GM12878 (cell line): ENCODE measurements at regions not wholly inside any gene's neighbourhood (a gene's known extent, or its start where the extent isn't known, plus 50 kb on each side); places are given as distances from the start of the nearest gene placed in this dataset.

Experiments used
- ATAC-seq: fragments of 200-7000 bp; cut with Tn5 transposase; 3 replicates; pipeline ENCODE4 v1.9.1; 2020; ENCODE audit warnings: mild to moderate bottlenecking, moderate library complexity
- BruUV-seq: library from RNA; stranded (reverse); fragments of 400-500 nt; replicated peaks from 2 replicates; lab custom pipeline; 2021; lab: Mats Ljungman, UMichigan
- CTCF ChIA-PET: fragments of 300-600 bp; sonication (Branson Sonifier 250); formaldehyde crosslinking; extraction: SDS; loops from one replicate; lab custom pipeline; 2021; ENCODE audit warnings: inconsistent platforms; lab: Yijun Ruan, JAX
- POLR2A ChIA-PET: fragments of 350-600 bp; formaldehyde crosslinking; extraction: SDS; loops from one replicate; lab custom pipeline; 2021; ENCODE audit warnings: inconsistent platforms; lab: Charles Lee
- RAD21 ChIA-PET: fragments of 300-600 bp; sonication (Branson Sonifier 250); formaldehyde crosslinking; loops from one replicate; lab custom pipeline; 2023; ENCODE audit warnings: antibody characterized with exemption; ENCODE audit not compliant: unreplicated experiment; lab: Charles Lee
- SMC1A ChIA-PET: fragments of 300-600 bp; sonication (Branson Sonifier 250); formaldehyde crosslinking; loops from one replicate; lab custom pipeline; 2023; ENCODE audit not compliant: unreplicated experiment, uncharacterized antibody; lab: Charles Lee
- DNase-seq: peaks from one replicate; pipeline ENCODE4 v3.0.0-alpha.2; 2011; ENCODE audit warnings: low read depth, low spot score
- FAIRE-seq: peaks from 3 replicates; lab custom pipeline; 2011; peaks lifted over from hg19 to GRCh38; lab: Jason Lieb, UNC
- H2AFZ ChIP-seq: 2 replicates; pipeline ENCODE4 v1.6.0; 2011; ENCODE audit warnings: low read depth, low read length, control low read depth; ENCODE audit not compliant: control insufficient read depth
- H3K27ac ChIP-seq: 2 replicates; pipeline ENCODE4 v1.5.1; 2011; ENCODE audit warnings: control low read depth; ENCODE audit not compliant: control insufficient read depth, insufficient read depth
- H3K27me3 ChIP-seq, 2 experiments: replicated peaks in 1 of 2; 2 replicates each; pipeline versions ENCODE4 v1.6.0 to v1.6.1; 2011; ENCODE audit warnings: low read length in 1 of 2; ENCODE audit not compliant: control insufficient read depth in 2 of 2, insufficient read depth in 2 of 2
- H3K36me3 ChIP-seq, 2 experiments: 2 replicates each; pipeline ENCODE4 v1.5.1; 2011; ENCODE audit warnings: low read length in 1 of 2; ENCODE audit not compliant: control insufficient read depth in 2 of 2, insufficient read depth in 2 of 2
- H3K4me1 ChIP-seq: 2 replicates; pipeline ENCODE4 v1.6.1; 2011; ENCODE audit warnings: mild to moderate bottlenecking, low read length, moderate library complexity, mixed read lengths; ENCODE audit not compliant: control insufficient read depth, insufficient read depth
- H3K4me2 ChIP-seq: 2 replicates; pipeline ENCODE4 v1.6.0; 2011; ENCODE audit warnings: control low read depth; ENCODE audit not compliant: control insufficient read depth, insufficient read depth
- H3K4me3 ChIP-seq: fragments of 200-600 bp; sonication (generic); 2 replicates; pipeline ENCODE4 v1.5.1; 2016
- H3K79me2 ChIP-seq: 2 replicates; pipeline ENCODE4 v1.6.0; 2011; ENCODE audit warnings: low read length; ENCODE audit not compliant: control insufficient read depth, insufficient read depth
- H3K9ac ChIP-seq: 2 replicates; pipeline ENCODE4 v1.8.0; 2011; ENCODE audit warnings: low read length, control low read depth, mixed read lengths; ENCODE audit not compliant: control insufficient read depth, insufficient read depth
- H3K9me3 ChIP-seq: replicated peaks from 3 replicates; pipeline ENCODE4 v1.5.1; 2011; ENCODE audit warnings: mild to moderate bottlenecking, low read length; ENCODE audit not compliant: control insufficient read depth, insufficient read depth
- H4K20me1 ChIP-seq: 2 replicates; pipeline ENCODE4 v1.6.0; 2011; ENCODE audit not compliant: control insufficient read depth, insufficient read depth
- ATF7 ChIP-seq: fragments of 450-650 bp; IDR thresholded peaks from 2 replicates; pipeline ENCODE4 v1.6.1; 2016; ENCODE audit warnings: low read depth, mild to moderate bottlenecking
- BCL11A ChIP-seq: IDR thresholded peaks from 2 replicates; pipeline ENCODE4 v1.6.1; 2011; ENCODE audit warnings: low read depth, low read length
- BRCA1 ChIP-seq: IDR thresholded peaks from 2 replicates; pipeline ENCODE4 v1.6.1; 2011; ENCODE audit warnings: low read depth, low read length, improper control_type of control experiment
- EED ChIP-seq: sonication (generic); IDR thresholded peaks from 2 replicates; pipeline ENCODE4 v1.6.1; 2016; ENCODE audit warnings: antibody characterized with exemption, low read depth
- MYB ChIP-seq: fragments of 150-350 bp; IDR thresholded peaks from 2 replicates; pipeline ENCODE4 v1.6.1; 2014; ENCODE audit warnings: mild to moderate bottlenecking, low read depth, low read length, borderline replicate concordance
- NFYB ChIP-seq: IDR thresholded peaks from 2 replicates; pipeline ENCODE4 v1.6.1; 2011; ENCODE audit warnings: low read depth, mild to moderate bottlenecking, low read length, improper control_type of control experiment, moderate library complexity; ENCODE audit not compliant: insufficient read depth
- SMARCA5 ChIP-seq: fragments of 450-650 bp; IDR thresholded peaks from 2 replicates; pipeline ENCODE4 v1.6.1; 2017; ENCODE audit warnings: mild to moderate bottlenecking
- SREBF1 ChIP-seq: IDR thresholded peaks from 2 replicates; pipeline ENCODE4 v1.6.1; 2012; ENCODE audit warnings: mild to moderate bottlenecking, low read length
- ZNF622 ChIP-seq: fragments of 450-650 bp; IDR thresholded peaks from 2 replicates; pipeline ENCODE4 v1.6.1; 2017; ENCODE audit warnings: mild to moderate bottlenecking, inconsistent platforms
- WGBS: methylation state at CpG from one replicate; pipeline ENCODE4 v1.1.6; 2016; ENCODE audit warnings: low lambda C conversion rate; ENCODE audit not compliant: insufficient replicate concordance, insufficient coverage; ENCODE audit errors: missing lambda C conversion rate; 5-methylcytosine and 5-hydroxymethylcytosine counted together
- in situ Hi-C: fragments of 300-500 bp; cut with MboI; formaldehyde crosslinking; loops from 9 replicates; pipeline ENCODE4 v1.14.3; 2018; ENCODE audit warnings: mixed read lengths
- intact Hi-C: fragments of 100-400 bp; cut with micrococcal nuclease; formaldehyde crosslinking; loops from one replicate; pipeline ENCODE4 v1.14.2; 2022; ENCODE audit not compliant: unreplicated experiment
- TF ChIP-seq, protein P1 (sequence below): fragments of 450-650 bp; IDR thresholded peaks from 2 replicates; pipeline ENCODE4 v1.6.1; 2017; ENCODE audit warnings: antibody characterized with exemption, mild to moderate bottlenecking, moderate library complexity
- TF ChIP-seq, protein P2 (sequence below): fragments of 450-650 bp; IDR thresholded peaks from 2 replicates; pipeline ENCODE4 v1.6.1; 2014; ENCODE audit warnings: mild to moderate bottlenecking
- TF ChIP-seq, protein P3 (sequence below): IDR thresholded peaks from 2 replicates; pipeline ENCODE4 v1.6.1; 2012; ENCODE audit warnings: low read depth, low read length, improper control_type of control experiment
- TF ChIP-seq, protein P4 (sequence below): fragments of 450-650 bp; IDR thresholded peaks from 2 replicates; pipeline ENCODE4 v1.6.1; 2017; ENCODE audit warnings: mild to moderate bottlenecking, low read depth, inconsistent platforms; ENCODE audit not compliant: poor library complexity, severe bottlenecking
- TF ChIP-seq, protein P5 (sequence below): IDR thresholded peaks from 2 replicates; pipeline ENCODE4 v1.6.1; 2012; ENCODE audit warnings: low read length, inconsistent platforms
- TF ChIP-seq, protein P6 (sequence below), 3 experiments: IDR thresholded peaks in 2 of 3; conservative IDR thresholded peaks in 1 of 3; 2 replicates each; pipeline ENCODE4 v1.5.1; 2011; ENCODE audit warnings: low read depth in 3 of 3, low read length in 3 of 3, mild to moderate bottlenecking in 3 of 3, control low read depth in 2 of 3, moderate library complexity in 2 of 3, inconsistent platforms in 1 of 3, mixed read lengths in 1 of 3; ENCODE audit not compliant: control insufficient read depth in 2 of 3, insufficient read depth in 1 of 3; ENCODE audit errors: extremely low read depth in 1 of 3

DNA sequence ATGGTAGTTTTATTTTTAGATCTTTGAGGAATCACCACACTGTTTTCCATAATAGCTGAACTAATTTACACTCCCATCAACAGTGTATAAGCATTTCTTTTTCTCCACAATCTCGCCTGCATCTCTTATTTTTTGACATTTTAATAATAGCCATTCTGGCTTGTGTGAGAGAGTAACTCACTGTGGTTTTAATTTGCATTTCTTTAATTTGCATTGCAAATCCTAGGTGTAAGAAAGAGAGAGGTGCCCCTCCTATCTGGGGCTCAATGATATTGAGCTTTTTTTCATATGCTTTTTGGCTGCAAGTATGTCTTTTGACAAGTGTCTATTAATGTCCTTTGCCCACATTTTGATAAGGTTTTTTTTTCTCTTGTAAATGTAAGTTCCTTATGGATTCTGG, 106.3 kb upstream of the SLC27A6 start:
- Histone ChIP-seq H3K4me1 (no peaks in the 10 kb centered on the region), H3K36me3 (no peaks in the 10 kb centered on the region), H3K27ac (no peak overlapping the region), H2AFZ (no peak overlapping the region), H3K79me2 (no peaks in the 10 kb centered on the region), H4K20me1 (no peaks in the 10 kb centered on the region), H3K9me3 (no peaks in the 10 kb centered on the region), H3K4me3 (no peak overlapping the region), H3K27me3 (no peaks in the 10 kb centered on the region), H3K4me2 (no peak overlapping the region), H3K9ac (no peak overlapping the region)
- ChIA-PET POLR2A (no interaction called here), RAD21 (no interaction called here), SMC1A (no interaction called here), CTCF (no interaction called here)
- 0% methylated on average over 1 of the region's 1 CpG for WGBS
- in situ Hi-C loops (no loop called here), intact Hi-C loops (no loop called here)
- BruUV-seq: no TSS peak
- no peak for ATAC-seq
- FAIRE-seq: no peak
- no peak for DNase-seq
- TF ChIP-seq ZNF622: no peak
- TF ChIP-seq SREBF1: no peak
- TF ChIP-seq, protein P1, sequence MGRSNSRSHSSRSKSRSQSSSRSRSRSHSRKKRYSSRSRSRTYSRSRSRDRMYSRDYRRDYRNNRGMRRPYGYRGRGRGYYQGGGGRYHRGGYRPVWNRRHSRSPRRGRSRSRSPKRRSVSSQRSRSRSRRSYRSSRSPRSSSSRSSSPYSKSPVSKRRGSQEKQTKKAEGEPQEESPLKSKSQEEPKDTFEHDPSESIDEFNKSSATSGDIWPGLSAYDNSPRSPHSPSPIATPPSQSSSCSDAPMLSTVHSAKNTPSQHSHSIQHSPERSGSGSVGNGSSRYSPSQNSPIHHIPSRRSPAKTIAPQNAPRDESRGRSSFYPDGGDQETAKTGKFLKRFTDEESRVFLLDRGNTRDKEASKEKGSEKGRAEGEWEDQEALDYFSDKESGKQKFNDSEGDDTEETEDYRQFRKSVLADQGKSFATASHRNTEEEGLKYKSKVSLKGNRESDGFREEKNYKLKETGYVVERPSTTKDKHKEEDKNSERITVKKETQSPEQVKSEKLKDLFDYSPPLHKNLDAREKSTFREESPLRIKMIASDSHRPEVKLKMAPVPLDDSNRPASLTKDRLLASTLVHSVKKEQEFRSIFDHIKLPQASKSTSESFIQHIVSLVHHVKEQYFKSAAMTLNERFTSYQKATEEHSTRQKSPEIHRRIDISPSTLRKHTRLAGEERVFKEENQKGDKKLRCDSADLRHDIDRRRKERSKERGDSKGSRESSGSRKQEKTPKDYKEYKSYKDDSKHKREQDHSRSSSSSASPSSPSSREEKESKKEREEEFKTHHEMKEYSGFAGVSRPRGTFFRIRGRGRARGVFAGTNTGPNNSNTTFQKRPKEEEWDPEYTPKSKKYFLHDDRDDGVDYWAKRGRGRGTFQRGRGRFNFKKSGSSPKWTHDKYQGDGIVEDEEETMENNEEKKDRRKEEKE: no peak
- TF ChIP-seq, protein P2, sequence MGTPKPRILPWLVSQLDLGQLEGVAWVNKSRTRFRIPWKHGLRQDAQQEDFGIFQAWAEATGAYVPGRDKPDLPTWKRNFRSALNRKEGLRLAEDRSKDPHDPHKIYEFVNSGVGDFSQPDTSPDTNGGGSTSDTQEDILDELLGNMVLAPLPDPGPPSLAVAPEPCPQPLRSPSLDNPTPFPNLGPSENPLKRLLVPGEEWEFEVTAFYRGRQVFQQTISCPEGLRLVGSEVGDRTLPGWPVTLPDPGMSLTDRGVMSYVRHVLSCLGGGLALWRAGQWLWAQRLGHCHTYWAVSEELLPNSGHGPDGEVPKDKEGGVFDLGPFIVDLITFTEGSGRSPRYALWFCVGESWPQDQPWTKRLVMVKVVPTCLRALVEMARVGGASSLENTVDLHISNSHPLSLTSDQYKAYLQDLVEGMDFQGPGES: no peak
- TF ChIP-seq BRCA1: no peak
- TF ChIP-seq EED: no peak
- TF ChIP-seq, protein P3, sequence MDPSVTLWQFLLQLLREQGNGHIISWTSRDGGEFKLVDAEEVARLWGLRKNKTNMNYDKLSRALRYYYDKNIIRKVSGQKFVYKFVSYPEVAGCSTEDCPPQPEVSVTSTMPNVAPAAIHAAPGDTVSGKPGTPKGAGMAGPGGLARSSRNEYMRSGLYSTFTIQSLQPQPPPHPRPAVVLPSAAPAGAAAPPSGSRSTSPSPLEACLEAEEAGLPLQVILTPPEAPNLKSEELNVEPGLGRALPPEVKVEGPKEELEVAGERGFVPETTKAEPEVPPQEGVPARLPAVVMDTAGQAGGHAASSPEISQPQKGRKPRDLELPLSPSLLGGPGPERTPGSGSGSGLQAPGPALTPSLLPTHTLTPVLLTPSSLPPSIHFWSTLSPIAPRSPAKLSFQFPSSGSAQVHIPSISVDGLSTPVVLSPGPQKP: no peak
- TF ChIP-seq, protein P4, sequence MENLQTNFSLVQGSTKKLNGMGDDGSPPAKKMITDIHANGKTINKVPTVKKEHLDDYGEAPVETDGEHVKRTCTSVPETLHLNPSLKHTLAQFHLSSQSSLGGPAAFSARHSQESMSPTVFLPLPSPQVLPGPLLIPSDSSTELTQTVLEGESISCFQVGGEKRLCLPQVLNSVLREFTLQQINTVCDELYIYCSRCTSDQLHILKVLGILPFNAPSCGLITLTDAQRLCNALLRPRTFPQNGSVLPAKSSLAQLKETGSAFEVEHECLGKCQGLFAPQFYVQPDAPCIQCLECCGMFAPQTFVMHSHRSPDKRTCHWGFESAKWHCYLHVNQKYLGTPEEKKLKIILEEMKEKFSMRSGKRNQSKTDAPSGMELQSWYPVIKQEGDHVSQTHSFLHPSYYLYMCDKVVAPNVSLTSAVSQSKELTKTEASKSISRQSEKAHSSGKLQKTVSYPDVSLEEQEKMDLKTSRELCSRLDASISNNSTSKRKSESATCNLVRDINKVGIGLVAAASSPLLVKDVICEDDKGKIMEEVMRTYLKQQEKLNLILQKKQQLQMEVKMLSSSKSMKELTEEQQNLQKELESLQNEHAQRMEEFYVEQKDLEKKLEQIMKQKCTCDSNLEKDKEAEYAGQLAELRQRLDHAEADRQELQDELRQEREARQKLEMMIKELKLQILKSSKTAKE: no peak
- TF ChIP-seq ATF7: no peak
- TF ChIP-seq SMARCA5: no peak
- TF ChIP-seq, protein P5, sequence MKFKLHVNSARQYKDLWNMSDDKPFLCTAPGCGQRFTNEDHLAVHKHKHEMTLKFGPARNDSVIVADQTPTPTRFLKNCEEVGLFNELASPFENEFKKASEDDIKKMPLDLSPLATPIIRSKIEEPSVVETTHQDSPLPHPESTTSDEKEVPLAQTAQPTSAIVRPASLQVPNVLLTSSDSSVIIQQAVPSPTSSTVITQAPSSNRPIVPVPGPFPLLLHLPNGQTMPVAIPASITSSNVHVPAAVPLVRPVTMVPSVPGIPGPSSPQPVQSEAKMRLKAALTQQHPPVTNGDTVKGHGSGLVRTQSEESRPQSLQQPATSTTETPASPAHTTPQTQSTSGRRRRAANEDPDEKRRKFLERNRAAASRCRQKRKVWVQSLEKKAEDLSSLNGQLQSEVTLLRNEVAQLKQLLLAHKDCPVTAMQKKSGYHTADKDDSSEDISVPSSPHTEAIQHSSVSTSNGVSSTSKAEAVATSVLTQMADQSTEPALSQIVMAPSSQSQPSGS: no peak
- TF ChIP-seq, protein P6, sequence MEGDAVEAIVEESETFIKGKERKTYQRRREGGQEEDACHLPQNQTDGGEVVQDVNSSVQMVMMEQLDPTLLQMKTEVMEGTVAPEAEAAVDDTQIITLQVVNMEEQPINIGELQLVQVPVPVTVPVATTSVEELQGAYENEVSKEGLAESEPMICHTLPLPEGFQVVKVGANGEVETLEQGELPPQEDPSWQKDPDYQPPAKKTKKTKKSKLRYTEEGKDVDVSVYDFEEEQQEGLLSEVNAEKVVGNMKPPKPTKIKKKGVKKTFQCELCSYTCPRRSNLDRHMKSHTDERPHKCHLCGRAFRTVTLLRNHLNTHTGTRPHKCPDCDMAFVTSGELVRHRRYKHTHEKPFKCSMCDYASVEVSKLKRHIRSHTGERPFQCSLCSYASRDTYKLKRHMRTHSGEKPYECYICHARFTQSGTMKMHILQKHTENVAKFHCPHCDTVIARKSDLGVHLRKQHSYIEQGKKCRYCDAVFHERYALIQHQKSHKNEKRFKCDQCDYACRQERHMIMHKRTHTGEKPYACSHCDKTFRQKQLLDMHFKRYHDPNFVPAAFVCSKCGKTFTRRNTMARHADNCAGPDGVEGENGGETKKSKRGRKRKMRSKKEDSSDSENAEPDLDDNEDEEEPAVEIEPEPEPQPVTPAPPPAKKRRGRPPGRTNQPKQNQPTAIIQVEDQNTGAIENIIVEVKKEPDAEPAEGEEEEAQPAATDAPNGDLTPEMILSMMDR (IDR thresholded peaks at IDR 0.05 in 2 of 3, conservative IDR thresholded peaks at IDR 0.05 in 1 of 3; ENCODE audit: control insufficient read depth in 2 of 3, extremely low read depth in 1 of 3, insufficient read depth in 1 of 3, low read depth in 3 of 3, low read length in 3 of 3): no peak
- TF ChIP-seq MYB: no peak
- TF ChIP-seq BCL11A: no peak
- no peak for TF ChIP-seq NFYB
